ENCODE measurements at regions not wholly inside any gene's neighbourhood (a gene's known extent, or its start where the extent isn't known, plus 50 kb on each side); places are given as distances from the start of the nearest gene placed in this dataset.

GRCh38 chr7:115216652-115217051 is 294.8 kb downstream of the MDFIC start:
- H3K27me3 ChIP-seq (replicated peaks in 1 of 4; ENCODE audit: control extremely low read depth in 1 of 4, control insufficient read depth in 3 of 4, insufficient read depth in 4 of 4, low read length in 3 of 4): no peaks in the 10 kb centered on the region
- H3K4me1 ChIP-seq (ENCODE audit: control insufficient read depth in 2 of 2, insufficient read depth in 2 of 2, low read length in 2 of 2): no peaks in the 10 kb centered on the region
- no peak for ATAC-seq (ENCODE audit: low read depth)
- DNase-seq: no peak
- Mint-ChIP-seq H3K9me3 (ENCODE audit: insufficient read depth) (no peaks in the 10 kb centered on the region), H3K4me1 (no peaks in the 10 kb centered on the region), H3K4me3 (no peak overlapping the region), H3K27me3 (peaks cover 3% of the 10 kb centered on the region), H3K27ac (no peak overlapping the region)
- H3K4me3 ChIP-seq (ENCODE audit: control extremely low read depth in 1 of 5, extremely low read depth in 1 of 5, insufficient read depth in 1 of 5, low read depth in 2 of 5, low read length in 4 of 5): no peak overlapping the region
- no peaks in the 10 kb centered on the region for H4K20me1 ChIP-seq (ENCODE audit: control insufficient read depth, insufficient read depth, low read length, poor library complexity, severe bottlenecking)
- H2AFZ ChIP-seq (ENCODE audit: insufficient read depth, low read depth, low read length, poor library complexity, severe bottlenecking): no peak overlapping the region
- H3K9ac ChIP-seq (ENCODE audit: low read length): no peak overlapping the region
- H3K79me2 ChIP-seq (ENCODE audit: control insufficient read depth, insufficient read depth, low read length): no peaks in the 10 kb centered on the region
- TF ChIP-seq, protein P1, sequence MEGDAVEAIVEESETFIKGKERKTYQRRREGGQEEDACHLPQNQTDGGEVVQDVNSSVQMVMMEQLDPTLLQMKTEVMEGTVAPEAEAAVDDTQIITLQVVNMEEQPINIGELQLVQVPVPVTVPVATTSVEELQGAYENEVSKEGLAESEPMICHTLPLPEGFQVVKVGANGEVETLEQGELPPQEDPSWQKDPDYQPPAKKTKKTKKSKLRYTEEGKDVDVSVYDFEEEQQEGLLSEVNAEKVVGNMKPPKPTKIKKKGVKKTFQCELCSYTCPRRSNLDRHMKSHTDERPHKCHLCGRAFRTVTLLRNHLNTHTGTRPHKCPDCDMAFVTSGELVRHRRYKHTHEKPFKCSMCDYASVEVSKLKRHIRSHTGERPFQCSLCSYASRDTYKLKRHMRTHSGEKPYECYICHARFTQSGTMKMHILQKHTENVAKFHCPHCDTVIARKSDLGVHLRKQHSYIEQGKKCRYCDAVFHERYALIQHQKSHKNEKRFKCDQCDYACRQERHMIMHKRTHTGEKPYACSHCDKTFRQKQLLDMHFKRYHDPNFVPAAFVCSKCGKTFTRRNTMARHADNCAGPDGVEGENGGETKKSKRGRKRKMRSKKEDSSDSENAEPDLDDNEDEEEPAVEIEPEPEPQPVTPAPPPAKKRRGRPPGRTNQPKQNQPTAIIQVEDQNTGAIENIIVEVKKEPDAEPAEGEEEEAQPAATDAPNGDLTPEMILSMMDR (IDR thresholded peaks at IDR 0.05): no peak
- no peak for TF ChIP-seq EZH2 (IDR thresholded peaks at IDR 0.05; ENCODE audit: borderline replicate concordance, insufficient read depth, low read depth, low read length, poor library complexity, severe bottlenecking)
- ChIA-PET CTCF (interaction anchor here (1.1 to 3.8 kb wide), 4 partner anchors 10 to 358 kb away, joined by 3 to 53 read pairs (median 10); no protein-coding TSS in a partner anchor), POLR2A (no interaction called here)
- WGBS (ENCODE audit: insufficient coverage): no CpG with 5 or more reads among the region's 1 CpG
- H3K36me3 ChIP-seq (replicated peaks in 1 of 2; ENCODE audit: control extremely low read depth in 1 of 2, control insufficient read depth in 1 of 2, extremely low read depth in 1 of 2, insufficient read depth in 2 of 2, low read length in 1 of 2): no peaks in the 10 kb centered on the region
- no peak overlapping the region for H3K27ac ChIP-seq (ENCODE audit: low read length in 2 of 2)
- intact Hi-C loops (cut with micrococcal nuclease): loop anchor here (1.0 to 2.0 kb wide), 2 partner anchors 351 to 1190 kb away; no protein-coding TSS in a partner anchor
- no peaks in the 10 kb centered on the region for H3K9me3 ChIP-seq (ENCODE audit: control extremely low read depth in 1 of 3, control insufficient read depth in 2 of 3, insufficient read depth in 1 of 3, low read length in 2 of 3)
- no peak overlapping the region for H3K4me2 ChIP-seq (replicated peaks; ENCODE audit: low read depth, low read length, poor library complexity, severe bottlenecking)

GRCh38 chr7:115211171-115211570 is 289.3 kb downstream of the MDFIC start:
- 83% methylated on average over 1 of the region's 1 CpG for WGBS (ENCODE audit: insufficient coverage)
- DNase-seq (no peak), ATAC-seq (ENCODE audit: low read depth) (no peak)
- TF ChIP-seq EZH2 (IDR thresholded peaks at IDR 0.05; ENCODE audit: borderline replicate concordance, insufficient read depth, low read depth, low read length, poor library complexity, severe bottlenecking): no peak
- TF ChIP-seq, protein P1 (IDR thresholded peaks at IDR 0.05): no peak
- Histone ChIP-seq H3K36me3 (replicated peaks in 1 of 2; ENCODE audit: control extremely low read depth in 1 of 2, control insufficient read depth in 1 of 2, extremely low read depth in 1 of 2, insufficient read depth in 2 of 2, low read length in 1 of 2) (no peaks in the 10 kb centered on the region), H3K9ac (ENCODE audit: low read length) (no peak overlapping the region), H3K4me2 (replicated peaks; ENCODE audit: low read depth, low read length, poor library complexity, severe bottlenecking) (no peak overlapping the region), H3K79me2 (ENCODE audit: control insufficient read depth, insufficient read depth, low read length) (no peaks in the 10 kb centered on the region), H3K9me3 (ENCODE audit: control extremely low read depth in 1 of 3, control insufficient read depth in 2 of 3, insufficient read depth in 1 of 3, low read length in 2 of 3) (peaks cover 0 to 9% (median 6%) of the 10 kb centered on the region in 3 donors), H3K27ac (ENCODE audit: low read length in 2 of 2) (no peak overlapping the region), H3K4me3 (ENCODE audit: control extremely low read depth in 1 of 5, extremely low read depth in 1 of 5, insufficient read depth in 1 of 5, low read depth in 2 of 5, low read length in 4 of 5) (no peak overlapping the region), H3K4me1 (ENCODE audit: control insufficient read depth in 2 of 2, insufficient read depth in 2 of 2, low read length in 2 of 2) (no peaks in the 10 kb centered on the region), H4K20me1 (ENCODE audit: control insufficient read depth, insufficient read depth, low read length, poor library complexity, severe bottlenecking) (no peaks in the 10 kb centered on the region), H2AFZ (ENCODE audit: insufficient read depth, low read depth, low read length, poor library complexity, severe bottlenecking) (no peak overlapping the region), H3K27me3 (replicated peaks in 1 of 4; ENCODE audit: control extremely low read depth in 1 of 4, control insufficient read depth in 3 of 4, insufficient read depth in 4 of 4, low read length in 3 of 4) (no peaks in the 10 kb centered on the region)
- no peaks in the 10 kb centered on the region for H3K27me3 Mint-ChIP-seq
- H3K4me1 Mint-ChIP-seq: no peaks in the 10 kb centered on the region
- ChIA-PET CTCF (interaction anchor here (0.6 kb wide), 1 partner anchor 239 kb away, joined by 3 read pairs; no protein-coding TSS in a partner anchor), POLR2A (no interaction called here)
- H3K9me3 Mint-ChIP-seq (ENCODE audit: insufficient read depth): peaks cover 5% of the 10 kb centered on the region
- no peak overlapping the region for H3K4me3 Mint-ChIP-seq
- H3K27ac Mint-ChIP-seq: no peak overlapping the region
- intact Hi-C loops (cut with micrococcal nuclease): no loop called here
